SK-MEL-5 (cell line): ENCODE measurements at regions not wholly inside any gene's neighbourhood (a gene's known extent, or its start where the extent isn't known, plus 50 kb on each side); places are given as distances from the start of the nearest gene placed in this dataset.
A peak's percentile ranks its signal among the peaks of the same experiment; 100 is the strongest.

ENCODE experiments used
- DNase-seq: peaks from one replicate; pipeline ENCODE4 v3.0.0-alpha.2; 2016; ENCODE audit warnings: low read depth, low spot score
- in situ Hi-C: cut with HindIII; loops from 2 replicates; pipeline ENCODE4 v1.10.0; 2016; ENCODE audit warnings: low sequenced_read_pairs, high pct_unique_total_duplicates, low pct_unique_long_range_greater_than_20kb

- DNase-seq = no peak
- in situ Hi-C loops = no loop called here
These were observed 58.0 kb upstream of the TEX9 start for GRCh38 chr15:56307180-56307579.

DNA sequence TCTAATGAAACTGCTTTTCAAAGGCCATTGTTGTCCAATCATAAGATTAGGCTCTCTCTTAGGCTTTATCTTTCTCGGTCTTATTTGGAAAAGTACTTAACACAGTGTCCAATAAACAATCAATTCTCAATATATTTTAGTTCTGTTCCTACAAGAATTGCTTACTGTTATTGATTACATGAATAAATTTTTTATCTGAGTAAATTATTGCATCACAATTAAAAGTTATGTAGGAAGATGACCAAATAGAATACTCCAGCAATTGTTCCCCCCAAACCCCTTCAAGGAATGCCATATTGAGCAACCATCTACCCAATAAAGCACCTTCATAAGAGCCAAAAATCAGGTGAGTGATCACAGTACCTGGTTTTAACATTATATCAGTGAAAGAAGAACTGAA is 55.0 kb upstream of the RFX7 start:
- no peak for DNase-seq
- in situ Hi-C loops = no loop called here

DNA sequence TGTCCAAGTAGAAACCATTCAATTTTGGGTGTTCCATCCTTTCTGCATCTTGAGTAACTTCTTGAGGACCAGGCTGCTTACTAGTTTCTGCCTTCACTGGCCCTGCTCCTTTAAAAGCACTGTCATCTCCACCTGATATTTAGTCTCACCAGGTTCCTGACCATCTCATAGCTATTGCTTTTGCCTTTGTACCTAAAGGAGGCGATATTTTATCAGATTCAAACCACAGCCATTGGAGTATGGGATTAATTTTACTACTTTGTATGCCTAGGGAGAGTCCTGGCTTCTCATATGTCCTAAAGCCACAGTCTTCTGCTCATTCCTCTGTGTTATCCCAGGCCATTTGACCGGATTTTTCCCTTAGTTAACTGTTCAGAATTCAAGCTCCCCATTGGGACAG is 51.8 kb upstream of the RFX7 start:
- in situ Hi-C loops = no loop called here
- DNase-seq = peak; percentile 31

- in situ Hi-C loops = no loop called here
- no peak for DNase-seq
These were observed 50.0 kb upstream of the RFX7 start for GRCh38 chr15:56293495-56294292.
